HG03095 (cell line): ENCODE measurements at regions not wholly inside any gene's neighbourhood (a gene's known extent, or its start where the extent isn't known, plus 50 kb on each side); places are given as distances from the start of the nearest gene placed in this dataset.

Experiments
- ATAC-seq: cut with Tn5 transposase; IDR thresholded peaks from one replicate; pipeline ENCODE4 v1.9.1; 2021; ENCODE audit warnings: moderate library complexity; ENCODE audit not compliant: unreplicated experiment

DNA sequence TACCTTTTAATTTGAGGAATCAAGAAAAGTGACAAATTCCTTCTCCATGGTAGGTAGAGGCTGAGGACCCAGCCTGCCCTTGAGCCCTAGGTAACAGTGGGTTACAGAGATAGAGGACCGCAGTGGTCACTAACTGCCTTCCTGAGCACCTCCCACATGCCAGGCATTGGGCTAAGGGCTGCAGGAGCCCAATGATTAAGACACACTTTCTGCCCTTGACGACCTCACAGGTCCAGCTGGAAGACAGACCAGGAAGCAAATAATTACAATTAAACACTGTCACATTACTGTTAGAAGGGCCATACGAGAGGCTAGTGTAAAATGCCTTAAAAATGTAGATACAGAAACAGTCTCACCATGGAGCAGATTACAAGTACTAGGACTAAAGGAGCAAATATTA, 156.8 kb upstream of the NFE2L3 start:
- ATAC-seq = no peak

GRCh38 chr7:25996006-25996408, 156.0 kb upstream of the NFE2L3 start:
- no peak for ATAC-seq

- no peak for ATAC-seq
Measured at GRCh38 chr7:25998499-25998898, 153.5 kb upstream of the NFE2L3 start.

- ATAC-seq = no peak
Measured at GRCh38 chr7:26000841-26001240, 151.2 kb upstream of the NFE2L3 start.

GRCh38 chr7:26001662-26002244, 150.2 kb upstream of the NFE2L3 start:
- no peak for ATAC-seq

GRCh38 chr7:26005683-26006410, 146.2 kb upstream of the NFE2L3 start:
- no peak for ATAC-seq

GRCh38 chr7:26006426-26006825, 145.6 kb upstream of the NFE2L3 start:
- ATAC-seq = no peak

DNA sequence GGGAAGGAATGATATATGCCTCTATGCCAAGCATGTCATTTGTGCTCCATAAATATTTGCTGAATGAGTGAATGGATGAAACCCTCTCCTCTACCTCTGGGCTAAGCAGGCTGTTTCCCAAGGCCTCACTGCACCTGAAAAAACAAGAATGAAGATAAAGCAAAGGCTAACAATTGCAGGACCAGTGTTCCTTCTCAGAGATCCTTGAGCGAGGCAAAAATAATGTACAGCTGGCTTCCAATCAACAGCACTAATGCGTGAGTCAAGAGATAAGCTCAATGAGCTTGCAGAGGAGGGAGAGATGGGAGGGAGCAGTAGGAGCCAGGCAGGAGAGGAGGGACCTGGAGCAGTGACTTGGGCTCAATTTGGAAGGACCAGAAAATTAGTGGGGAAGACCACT, 144.5 kb upstream of the NFE2L3 start:
- ATAC-seq = no peak

DNA sequence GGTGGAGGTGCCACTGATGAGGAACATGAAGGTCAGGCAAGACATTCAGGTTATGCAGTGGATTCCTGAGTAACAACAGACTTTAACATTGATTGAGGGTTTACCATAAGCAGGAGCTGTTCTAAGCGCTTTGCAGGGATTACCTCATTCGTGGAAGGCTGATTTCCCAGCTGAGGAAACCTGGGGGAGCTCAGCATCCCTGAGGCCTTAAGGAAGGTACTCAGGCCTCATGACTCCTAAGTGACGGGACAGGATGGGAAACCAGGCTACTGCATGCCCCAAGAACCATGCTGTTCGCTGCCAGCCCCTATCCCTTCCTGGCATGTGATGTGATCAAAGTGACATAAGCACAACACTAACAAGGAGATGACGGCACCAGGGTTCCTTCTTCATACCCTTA, 143.6 kb upstream of the NFE2L3 start:
- no peak for ATAC-seq

DNA sequence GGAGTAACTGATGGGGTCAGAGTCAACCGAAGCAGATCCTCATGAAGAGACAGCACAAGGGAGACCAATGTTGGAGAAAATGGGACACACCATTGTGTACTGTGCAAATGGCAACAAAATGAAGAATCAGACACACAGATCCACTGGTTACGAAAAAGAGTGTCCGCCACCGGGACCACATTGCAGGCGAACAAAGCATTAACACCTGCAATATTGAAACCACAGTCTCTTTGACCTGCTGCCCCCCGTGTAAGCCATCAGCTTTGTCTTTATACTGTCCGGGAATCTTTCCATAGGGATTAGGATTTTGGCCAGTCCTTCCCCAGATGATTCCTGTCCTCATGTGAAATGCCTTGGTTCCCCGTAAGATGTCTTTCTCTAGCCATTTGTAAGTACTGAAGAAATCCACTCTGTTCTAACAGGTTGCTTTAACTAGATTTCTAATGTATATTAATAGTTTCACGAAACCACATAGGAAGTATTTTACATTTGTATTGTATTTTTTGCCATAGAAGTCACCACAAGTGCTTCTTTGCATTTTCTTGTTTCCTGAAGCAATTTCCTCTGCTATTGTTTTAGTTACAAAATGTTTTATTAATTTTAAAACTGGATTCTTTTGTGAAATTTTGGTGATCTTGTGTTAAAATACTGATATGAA, 140.8 kb upstream of the NFE2L3 start:
- no peak for ATAC-seq

DNA sequence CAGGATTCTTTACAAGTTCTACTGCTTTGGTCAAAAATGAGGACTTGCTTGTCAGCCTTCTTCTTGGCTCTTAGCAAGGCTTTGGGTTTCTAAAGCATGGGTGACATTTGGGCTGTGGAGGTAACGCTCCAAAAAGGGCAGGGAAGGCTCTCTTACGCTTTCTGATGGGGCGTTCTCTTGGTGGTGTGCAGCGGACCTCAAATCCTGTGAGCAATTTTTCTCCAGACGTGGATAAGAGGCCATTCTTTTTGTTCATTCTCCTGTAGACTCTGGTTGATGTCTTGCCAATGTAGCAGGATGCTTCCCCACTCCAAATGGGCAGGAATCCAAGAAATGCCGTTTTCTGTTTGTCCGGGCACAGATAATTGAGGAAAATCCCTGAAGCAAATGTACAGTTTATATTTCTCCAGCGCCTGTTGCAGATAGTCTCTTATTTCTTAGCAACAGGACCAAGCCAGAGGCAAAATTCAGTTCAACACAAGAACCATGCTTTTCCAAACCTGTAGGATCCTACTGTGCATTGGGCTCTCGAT, 138.4 kb upstream of the NFE2L3 start:
- no peak for ATAC-seq

DNA sequence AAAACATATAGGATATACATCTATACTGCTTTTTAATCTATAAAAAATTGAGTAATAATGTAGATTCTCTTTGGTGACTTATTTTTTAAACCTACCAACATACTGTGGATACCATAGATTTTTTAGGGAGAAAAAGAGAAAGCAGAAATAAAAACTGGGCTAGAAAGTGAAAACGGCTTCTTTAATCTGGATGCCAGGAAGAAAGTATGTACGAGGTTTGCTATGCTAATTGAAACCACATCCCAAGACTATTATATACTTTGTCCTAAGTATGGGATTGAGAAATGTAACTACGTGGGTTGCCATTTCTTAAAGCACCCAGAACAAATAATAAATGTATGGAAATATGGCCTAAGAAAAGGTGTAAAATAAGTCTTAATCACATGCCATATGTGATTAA, 129.0 kb upstream of the NFE2L3 start:
- ATAC-seq = no peak

DNA sequence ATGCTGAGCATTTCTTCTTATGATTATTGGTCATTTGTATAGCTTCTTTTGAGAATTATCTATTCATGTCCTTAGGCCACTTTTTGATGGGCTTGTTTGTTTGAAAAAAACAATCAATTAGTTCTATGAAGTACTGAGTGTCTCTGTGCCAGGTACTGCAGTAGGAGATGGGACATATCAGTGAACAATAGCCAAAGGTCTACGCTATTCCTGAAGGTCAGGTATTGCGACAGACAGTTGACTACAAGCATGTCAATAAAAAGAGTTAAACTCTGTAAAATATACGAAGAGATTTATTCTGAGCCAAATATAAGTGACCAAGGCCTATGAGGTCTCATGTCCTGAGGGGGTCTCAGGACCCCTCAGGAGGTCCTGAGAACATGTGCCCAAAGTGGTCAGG, 122.1 kb upstream of the NFE2L3 start:
- ATAC-seq = no peak

GRCh38 chr7:26034391-26034790, 117.6 kb upstream of the NFE2L3 start:
- ATAC-seq = no peak

DNA sequence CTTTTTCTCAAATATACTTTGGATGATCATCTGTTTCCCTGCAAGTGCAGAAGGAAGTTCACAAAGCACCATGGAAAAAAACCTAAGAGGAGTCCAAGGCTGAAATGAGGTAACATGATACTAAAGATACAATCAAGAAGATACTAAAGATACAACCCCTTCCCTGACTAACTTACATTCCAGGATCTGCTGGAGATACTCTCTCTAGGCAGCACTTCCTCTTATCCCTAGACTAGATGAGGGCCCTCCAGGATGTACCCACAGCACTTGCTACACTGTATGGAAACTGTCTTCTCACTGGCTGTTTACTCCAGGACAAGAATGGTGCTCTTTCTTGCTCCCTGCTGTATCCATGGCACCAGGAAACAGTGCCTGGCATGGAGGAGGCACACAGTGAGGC, 116.4 kb upstream of the NFE2L3 start:
- no peak for ATAC-seq

DNA sequence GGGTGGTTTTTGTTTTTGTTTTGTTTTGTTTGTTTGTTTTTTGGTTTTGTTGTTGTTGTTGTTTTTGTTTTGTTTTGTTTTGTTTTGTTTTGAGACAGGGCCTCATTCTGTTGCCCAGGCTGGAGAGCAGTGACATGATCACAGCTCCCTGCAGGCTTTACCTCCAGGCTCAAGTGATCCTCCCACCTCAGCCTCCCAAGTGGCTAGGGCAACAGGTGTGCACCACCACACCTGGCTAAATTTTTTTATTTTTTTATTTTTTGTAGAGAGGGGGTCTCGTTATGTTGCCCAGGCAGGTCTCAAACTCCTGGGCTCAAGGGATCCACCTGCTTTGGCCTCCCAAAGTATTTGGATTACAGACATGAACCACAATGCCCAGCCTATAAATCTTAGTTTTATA, 115.9 kb upstream of the NFE2L3 start:
- ATAC-seq = no peak

DNA sequence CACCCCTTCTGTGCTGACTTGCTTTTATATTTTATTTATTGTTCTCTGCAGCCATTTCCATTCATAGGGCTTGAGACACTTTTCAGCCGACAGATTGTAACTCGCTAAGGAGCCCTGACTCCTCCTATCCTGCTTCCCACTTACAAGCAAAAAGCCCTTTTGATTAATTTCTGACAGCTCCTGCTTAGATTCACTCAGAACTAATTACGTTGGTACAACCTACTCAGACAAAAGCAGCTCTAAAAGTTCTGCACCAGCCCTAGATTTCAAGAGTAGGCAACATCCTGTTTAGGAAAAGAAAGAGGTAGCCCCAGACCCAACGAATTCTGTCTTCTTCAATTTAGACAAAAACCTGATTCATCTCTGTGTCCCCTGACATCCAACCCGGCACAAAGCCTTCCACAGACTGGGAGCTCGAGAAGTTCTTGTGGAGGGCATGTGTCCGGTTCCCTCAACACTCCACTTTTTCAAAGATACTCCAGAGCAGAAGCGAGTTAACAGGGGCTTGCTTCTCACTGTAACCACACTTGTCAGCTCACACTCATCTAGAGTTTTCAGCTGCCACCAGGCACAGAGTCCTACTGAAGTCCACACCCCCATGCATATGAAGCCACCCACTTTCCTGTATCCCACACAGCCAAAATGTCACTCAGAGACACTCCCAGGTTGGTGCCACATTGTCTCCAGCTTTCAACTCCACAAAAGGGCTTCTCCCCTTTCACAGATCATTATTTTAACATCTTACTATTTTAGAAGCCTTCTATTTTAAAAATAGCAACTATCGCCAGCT, 113.6 kb upstream of the NFE2L3 start:
- ATAC-seq = no peak

DNA sequence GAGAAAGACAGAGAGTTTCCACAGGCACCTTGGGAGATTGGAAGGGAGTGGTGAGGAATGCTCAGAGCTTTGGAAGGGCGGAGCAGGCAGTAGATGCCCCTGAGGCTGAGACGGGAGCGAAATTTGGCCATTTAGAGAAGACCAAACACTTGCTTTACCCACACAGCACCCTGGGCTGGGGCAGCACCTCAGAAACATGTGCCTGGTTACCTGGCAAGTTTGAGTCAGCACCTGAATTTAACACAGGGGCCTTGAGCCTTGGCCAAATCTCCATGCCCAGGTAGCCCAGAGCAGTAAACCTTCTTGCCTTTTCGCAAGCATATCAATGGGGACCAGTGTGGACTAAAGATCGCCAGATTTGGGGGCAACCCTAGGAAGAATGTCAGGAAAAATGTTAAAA, 111.9 kb upstream of the NFE2L3 start:
- ATAC-seq = no peak

- ATAC-seq = no peak
Measured at GRCh38 chr7:26042237-26042636, 109.8 kb upstream of the NFE2L3 start.

DNA sequence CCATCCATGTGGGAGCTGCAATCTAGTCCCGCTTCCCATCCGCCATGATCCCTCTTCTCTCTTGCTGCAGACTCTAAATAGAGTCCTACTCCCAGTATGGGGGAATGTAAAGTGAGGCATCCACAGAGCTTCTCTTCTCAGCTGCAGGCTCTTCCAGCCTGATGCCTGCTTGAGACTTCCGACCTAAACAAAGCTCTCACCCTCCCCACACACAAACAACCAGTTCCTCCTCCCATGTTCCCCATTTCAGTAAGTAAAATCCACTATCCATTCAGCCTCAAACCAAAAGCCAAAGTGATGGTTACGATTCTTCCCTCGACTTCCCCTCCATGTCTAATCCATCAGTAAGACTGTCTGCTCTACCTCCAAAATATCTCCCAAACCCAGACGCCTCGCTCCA, 108.2 kb upstream of the NFE2L3 start:
- no peak for ATAC-seq

DNA sequence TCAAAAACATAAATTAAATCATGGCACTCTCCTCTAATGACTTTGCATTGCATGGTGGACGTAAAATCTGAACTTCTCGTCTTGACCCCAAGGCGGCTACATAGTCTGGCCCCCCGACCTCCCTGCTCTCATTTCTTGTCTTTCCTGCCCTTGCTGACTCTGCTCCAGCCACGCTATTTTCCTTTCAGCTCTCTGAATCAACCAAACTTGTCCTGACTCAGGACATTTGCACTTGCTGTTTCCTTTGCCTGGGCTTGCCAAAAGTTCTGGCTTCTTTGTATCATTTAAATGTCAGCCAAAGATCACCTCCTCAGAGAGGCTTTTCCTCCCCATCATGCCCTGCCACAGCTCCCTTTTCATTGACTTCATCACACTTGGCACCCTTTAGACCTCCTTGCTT, 107.7 kb upstream of the NFE2L3 start:
- ATAC-seq = no peak
